Ureter (tissue), 1 donor: ENCODE measurements at regions not wholly inside any gene's neighbourhood (a gene's known extent, or its start where the extent isn't known, plus 50 kb on each side); places are given as distances from the start of the nearest gene placed in this dataset.
"Not testable (repeated sequence)": the region's sequence is repeated elsewhere in the genome, so short reads cannot be mapped to it uniquely, and the experiment has no call there.

Experiments
- DNase-seq: peaks from one replicate; pipeline ENCODE4 v3.0.0-alpha.2; 2020; ENCODE audit warnings: low spot score
- donor health status: DM: yes; HTN: yes; CAD: no.

DNA sequence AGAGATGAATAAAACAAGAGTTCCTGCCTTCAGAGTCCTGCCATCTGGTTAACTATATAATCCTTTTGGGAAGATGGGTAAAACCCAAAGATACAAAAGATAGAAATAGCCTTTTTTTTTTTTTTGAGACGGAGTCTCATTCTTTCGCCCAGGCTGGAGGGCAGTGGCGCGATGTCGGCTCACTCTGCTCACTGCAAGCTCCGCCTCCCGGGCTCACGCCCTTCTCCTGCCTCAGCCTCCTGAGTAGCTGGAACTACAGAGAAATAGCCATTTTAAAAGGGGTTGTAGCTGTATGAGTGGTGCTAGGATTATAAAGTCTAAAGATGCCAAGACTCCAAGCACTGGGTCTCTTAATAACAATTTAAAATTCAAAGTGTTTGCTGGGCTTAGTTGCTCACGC is 97.2 kb downstream of the KDR start:
- no peak for DNase-seq

DNA sequence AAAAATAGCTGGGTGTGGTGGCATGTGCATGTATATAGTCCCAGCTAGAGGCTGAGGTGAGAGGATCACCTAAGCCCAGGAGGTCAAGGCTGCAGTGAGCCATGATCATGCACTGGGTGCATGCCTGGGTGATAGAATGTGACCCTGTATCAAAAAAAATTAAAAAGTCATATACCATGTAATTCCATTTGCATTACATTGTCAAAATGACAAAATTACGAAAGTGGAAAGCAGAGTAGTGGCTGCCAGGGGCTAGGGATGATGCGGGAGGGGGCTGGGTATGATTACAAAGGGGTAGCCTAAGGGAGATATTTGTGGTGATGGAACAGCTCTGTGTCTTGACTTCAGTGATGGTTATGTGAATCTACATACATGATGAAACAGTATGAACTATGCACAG is 97.8 kb downstream of the KDR start:
- DNase-seq, result no peak

DNA sequence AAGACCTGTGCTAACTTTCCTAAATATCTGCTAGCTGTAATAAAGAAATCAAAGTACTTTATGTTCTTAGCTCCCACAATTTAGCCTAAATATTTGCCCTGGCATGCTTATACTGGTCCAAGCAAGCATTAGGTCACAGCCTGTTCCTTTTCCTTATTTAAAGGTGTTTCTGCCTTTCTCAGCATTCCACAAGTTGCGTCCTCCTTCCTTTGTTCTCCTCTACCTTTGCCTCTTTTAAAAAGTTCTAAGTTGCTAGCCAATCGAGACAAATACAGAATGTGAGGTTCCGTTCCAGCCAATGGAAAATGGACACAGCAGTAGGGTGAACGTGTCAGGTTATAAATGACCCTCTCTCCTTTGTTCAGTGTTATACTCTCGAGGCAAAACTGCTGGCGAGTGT is 99.9 kb downstream of the KDR start:
- DNase-seq, result not testable (repeated sequence)

DNA sequence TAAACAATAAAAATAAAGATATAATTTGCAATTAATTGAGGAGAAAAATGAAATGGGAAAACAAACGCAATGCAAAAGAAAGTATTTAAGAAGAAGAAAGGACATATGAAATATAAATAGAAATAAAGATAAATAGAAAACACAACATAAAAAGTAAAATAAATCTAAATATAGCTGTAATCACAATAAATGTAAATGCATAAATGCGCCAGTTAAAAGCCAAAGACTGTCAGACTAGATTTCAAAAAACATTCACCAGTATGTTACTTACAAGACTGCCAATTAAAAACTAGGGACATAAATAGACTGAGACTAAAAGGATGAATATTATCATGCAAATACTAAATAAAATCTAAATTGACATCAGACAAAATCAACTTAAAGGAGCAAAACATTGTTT is 102.4 kb downstream of the KDR start:
- no peak for DNase-seq

DNA sequence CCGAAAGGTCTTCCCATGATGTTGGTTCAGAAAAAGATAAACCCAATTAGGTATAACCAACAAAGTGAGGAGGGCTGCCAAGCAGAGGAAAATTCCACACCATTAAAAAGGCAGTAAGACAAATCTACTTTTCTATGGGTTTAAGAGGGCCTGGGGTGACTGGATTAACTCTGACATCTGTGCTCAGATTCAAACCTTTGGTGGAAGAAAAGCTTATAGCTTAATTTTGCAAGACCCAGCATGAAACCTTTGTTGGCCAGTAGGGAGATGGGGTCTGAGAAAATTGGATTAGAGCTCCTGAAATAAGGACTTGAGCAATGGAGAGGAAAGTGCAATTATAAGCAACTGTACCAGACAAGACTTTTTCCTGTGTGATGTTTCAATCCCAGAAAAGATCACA is 104.2 kb downstream of the KDR start:
- no peak for DNase-seq

DNA sequence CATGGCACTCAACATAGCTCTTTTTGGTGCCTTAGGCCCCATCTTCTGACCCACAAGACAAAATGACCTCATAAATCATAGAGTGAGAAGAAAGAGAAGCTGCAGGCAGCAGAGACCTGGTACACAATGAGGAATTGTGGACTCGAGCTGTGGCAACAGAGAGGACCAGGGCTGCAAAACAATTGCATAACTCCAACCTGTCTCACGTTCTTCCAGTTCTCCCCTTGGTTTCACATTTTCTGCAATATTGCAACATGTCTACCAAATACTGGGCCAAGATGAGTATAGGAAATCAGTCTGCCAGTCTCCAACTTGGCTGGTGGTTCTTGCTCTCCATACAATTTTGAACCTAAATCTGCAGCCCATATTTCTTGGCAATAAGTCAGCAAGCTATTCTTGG is 105.3 kb downstream of the KDR start:
- no peak for DNase-seq

DNA sequence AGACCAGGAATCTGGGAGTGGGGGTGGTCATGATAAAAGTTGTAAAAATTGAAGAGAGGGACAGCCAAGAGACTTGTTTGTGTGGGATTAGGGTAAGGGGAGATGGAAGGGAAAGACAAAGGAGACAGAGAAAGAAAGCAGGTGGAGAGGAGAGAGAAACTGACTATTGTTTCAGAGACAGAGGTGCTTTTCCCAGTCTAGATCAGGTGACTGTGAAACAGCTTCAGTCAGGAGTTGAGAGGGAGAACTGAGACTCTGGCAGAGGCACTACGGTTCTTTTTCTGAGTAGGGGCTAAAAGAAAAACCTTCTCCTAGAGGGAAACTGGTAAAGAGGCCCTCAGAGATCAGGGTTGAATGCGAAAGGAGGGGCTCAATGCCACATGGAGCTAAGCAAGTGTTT is 106.4 kb downstream of the KDR start:
- DNase-seq, result no peak

DNA sequence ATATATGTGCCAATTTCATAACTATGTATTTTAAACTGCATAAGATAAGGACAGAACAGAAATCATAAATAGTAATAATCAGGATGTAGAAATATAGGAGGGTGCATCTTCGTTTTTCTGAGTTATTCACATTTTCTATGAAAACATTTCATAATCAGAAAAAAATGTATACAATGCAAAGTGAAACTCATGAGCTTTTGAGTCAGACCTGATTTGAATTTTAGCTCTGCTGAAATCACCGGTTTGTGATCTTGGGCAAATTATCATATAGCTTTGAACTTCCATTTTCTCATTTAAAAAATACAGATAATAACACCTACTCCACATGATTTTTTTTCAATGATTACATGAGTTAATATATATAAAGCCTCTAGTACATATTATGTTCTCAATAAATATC is 106.9 kb downstream of the KDR start:
- no peak for DNase-seq

DNA sequence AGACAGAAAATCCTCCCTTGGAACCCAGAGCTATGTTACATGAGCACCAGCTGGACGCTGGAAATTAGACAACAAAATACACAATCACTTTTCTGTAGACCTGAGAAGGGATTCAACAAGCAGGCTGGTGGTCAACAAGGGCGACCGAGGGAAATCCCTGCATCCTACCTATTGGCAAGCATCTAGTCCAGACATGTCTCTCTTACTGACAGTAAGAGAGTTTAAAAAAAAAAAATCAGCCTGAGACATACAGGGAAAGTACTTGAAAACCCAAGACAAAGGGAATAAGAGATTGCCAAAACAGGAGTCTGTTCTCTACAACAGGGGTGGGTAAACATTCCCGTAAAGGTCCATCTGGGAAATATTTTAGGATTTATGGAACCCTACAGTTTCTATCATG is 108.0 kb downstream of the KDR start:
- no peak for DNase-seq

DNA sequence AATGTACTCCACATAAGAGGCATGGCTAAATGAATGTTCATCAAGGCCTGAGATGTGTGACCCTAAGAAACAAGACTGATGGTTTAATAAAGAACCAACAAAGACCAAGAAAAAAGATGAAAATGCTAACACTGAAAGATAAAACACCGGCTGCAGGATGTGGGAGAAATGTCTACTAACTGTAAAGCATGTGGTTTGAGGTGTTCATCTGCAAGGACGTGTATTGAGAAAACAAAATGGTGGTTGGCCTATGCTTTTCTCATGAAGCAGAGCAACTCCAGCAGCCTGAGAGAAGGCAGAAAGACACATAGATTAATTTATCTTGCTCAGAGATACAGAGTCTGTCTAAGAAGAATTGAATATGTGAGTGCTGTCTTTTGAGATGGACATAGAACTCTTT is 109.3 kb downstream of the KDR start:
- DNase-seq, result no peak

DNA sequence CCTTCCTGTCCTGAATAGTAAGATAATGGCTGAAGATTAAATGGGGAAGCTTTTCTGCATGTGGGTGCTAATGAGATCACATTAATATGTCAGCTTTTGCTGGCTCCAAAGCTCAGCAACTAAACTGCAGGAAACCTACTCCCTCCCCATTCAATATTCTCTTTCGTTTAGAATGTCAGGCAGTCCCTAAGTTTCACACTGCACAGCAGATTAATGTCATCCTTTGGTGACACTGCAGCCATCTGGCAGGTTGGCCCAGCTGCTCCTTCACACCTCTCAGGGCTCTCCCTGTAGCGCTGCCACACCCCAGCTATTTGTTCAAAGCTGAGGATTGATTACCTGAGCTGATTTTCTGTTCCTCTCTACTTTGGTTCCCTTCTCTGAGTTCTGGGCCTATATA is 110.5 kb downstream of the KDR start:
- no peak for DNase-seq

DNA sequence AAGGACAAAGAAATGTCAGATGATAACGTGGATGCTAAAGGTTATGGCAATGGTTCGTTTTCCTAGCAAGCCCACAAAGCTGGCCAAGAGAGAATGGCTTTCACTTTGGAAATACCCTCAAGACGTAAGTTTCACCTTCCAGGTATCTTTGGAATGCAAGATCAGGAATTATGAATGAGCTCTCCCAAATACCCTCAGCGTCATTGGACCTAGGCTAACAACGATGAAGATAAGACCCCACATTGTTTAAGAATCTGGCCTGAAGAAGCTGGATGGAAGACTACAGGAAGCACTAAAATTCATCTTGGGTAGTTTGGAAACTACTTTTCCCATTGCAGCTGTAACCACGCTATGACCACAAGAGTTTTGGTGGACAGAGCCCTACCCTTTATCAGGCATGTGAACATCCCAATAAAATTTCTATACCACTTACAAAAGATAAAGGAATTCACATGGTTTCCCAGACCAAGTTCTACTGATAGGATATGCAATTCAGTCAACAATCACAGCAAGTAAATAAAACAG is 111.9 kb downstream of the KDR start:
- no peak for DNase-seq

DNA sequence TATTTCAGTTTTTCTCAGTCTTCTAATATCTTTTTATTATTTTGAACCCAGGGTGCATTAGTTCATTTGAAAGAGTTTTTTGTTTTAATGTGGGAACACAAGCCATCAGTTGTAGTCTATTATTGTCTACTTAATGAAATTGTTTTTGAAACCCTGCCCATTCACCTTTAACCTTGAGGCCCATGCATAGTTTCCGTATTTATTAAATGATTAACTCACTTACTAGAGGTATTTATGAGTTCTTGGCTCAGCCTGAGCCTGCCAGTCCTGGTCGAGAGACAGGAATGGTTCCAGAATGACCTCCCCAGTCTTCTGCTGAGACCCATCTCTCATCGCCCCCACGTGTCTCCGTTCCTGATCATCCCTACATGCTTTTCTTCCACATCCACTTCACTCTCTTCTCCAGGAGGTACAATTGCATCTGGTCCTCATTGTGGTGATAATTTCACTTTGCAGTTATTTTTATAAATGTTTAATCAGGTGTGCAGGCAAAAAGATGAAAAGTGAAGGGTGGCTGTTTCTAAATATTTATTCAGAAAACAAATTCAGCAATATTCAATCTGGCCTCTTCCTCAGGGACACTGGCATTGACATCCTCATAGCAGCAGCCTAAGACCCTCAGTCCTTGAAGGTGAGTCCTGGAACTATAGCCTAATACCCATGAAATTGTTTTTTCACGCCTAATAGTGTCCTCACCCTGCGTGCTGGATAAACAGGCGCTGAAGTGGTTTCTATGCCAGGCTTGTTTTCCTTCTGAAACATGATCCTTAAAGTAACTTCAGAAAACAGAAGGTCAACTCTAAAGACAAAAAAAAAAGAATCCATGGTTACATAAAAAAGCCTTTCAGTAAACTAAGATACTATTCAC is 112.8 kb downstream of the KDR start:
- DNase-seq, result no peak

DNA sequence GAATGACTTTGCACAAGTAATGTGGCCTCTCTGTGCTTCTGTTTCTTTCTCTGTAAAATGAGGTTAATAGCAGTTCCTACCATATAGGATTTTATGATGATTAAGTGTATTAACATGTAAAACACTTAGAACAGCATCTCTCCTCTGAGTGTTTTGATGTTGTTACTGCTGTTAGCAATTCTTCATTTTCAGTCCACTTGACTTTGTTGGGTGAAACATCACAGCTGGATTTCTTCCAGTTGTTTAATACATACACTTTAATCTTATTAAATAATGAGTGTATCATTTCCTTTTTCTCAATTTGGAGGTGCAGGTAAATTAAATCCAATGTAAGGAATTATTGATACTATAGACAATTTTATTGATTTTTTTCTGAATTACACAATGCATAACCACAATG is 113.6 kb downstream of the KDR start:
- DNase-seq, result no peak

DNA sequence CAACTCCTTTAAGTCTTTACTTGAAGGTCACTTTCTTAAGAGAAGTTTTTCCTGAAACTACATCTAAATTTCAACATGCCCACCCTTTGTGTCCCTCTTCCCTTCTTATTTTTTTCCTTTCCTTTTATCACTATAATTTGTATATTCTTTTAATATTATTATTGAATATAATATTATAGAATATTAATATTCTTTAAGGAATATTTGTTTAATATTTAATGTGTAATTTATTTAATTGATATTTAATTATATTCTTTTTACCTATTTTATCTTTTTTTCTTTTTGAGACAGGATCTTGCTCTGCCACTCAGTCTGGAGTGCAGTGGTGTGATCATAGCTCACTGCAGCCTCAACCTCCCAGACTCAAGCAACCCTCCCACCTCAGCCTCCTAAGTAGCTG is 114.8 kb downstream of the KDR start:
- DNase-seq, result no peak

DNA sequence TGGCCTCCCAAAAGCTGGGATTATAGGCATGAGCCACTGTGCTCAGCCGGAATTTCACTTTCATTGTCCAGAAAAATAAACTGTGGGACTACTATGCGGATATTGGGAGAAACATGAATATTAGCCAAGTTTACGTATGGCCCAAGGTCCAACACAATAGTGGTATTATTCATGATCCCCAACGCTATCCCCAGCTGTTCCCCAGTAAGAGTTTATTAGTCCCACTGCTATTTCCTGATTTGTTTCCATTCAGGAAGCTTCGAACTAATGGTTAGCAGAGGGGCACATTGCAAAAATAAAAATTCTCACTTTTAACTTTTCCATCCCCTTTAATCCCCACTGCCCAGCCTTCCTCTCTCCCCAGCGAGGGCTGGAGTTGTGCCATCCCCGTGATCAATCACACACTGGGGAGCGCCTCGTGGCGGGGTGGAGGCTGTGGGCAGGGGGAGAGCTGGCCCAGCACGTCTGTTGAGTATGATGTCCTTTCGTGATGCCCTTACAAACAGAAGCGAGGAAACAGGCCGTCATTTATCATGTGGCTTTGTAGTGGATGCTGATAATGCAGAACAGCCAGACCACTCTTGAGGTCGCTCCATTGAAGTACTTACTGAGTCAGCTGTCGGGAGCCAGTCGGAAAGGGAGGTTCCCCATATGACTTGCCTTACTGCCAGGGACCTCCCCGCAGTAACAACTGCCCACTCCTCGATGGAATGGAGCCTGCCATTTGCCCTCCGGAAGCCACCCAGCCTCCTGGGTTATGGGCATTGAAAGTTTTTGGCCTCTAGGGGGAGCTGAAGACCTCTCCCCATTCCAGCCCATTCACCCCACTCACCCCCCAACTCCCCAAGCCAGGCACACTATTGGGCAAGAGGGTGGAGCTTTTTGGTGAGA is 117.0 kb downstream of the KDR start:
- DNase-seq, result no peak

DNA sequence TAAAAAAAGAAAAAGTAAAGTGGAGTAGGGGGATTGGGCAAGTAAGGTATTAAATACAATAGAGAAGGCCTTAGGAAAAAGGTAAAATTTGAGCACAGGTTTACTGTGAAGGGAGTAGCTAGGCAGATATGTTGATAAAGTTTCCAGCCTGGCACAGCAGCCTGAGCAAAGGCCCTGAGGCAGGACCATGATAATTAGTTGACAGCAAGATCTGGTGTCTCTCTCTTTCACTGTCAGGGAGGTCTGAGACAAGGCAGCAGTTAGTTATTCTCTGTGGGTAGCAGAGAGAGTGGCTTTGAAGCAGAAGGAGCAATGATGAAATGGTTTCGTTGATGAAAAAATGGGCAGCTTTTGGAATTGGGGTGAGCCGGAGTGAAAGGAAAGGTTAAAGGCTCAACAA is 119.5 kb downstream of the KDR start:
- DNase-seq, result no peak

DNA sequence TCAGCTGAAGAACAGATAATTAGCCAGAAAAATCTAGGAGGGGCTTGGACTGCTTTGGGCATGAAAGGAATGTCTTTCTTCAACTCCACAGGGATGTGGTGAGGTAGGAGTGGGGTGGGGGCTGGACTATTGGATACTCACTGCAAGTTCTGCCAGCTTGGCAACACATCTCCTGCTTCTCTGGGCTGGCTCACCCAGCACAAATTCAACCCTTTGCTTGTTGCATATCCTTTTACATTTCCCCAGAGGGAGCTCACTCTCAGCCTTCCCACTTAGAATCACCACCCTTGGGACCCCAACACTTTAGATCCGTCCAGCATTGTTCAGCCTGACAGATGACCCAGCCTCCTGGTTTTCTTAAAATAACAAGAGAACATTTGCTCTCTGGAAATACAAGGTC is 120.6 kb downstream of the KDR start:
- no peak for DNase-seq

DNA sequence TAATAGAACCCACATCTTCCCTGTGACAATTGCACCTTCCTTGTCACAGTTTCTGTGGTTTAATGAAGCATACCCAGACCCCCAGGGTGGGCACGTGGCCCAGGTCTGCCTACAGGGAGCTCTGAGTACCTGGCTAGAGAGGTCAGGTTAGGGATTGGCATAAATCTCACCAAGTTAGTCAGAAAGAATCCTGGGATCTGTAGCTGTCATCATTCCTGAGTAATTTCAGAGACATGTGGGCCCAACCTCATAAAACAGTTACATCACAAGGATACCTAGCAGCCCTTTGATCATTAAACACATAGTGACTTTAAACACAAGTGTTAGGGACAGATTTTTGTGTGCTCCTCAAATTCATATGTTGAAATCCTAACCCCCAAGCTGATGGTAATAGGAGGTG is 123.0 kb downstream of the KDR start:
- no peak for DNase-seq

DNA sequence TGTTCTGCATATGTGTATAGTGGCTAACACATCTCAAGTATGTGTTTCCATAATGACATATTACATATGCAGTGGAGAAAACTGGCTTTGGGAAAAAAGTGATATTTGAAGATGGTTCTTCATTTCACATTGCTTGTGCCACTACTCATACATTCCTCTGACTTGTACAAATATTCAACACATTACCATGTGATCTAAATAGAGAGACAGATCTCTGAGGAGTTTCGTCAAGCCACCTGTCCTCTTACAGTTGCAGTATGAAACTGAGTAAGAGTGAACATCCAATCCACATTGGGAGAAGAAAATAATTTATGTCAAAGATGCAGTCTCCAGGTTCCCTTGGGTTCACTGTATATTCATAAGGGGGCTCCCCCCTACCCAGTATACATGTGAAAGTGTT is 123.9 kb downstream of the KDR start:
- DNase-seq, result no peak

DNA sequence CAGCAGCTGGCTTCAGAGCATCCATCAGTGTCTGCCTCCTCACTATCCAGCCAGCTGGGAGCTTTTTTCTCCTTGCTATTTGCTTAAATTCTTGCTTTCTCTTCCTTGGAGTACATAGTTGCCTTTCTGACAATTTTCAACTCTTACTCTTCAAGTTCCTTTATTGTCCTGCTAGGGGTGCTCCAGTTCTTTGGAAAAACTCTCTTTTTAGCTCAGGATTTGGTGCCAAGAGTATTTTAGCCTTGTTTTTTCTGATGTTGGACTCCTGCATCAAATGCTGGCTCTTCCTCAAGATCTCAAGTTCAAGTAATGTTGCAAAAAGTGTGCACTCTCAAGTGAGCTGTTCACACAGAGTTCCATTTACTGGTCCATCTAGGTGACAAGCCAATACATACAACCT is 126.4 kb downstream of the KDR start:
- DNase-seq, result no peak

DNA sequence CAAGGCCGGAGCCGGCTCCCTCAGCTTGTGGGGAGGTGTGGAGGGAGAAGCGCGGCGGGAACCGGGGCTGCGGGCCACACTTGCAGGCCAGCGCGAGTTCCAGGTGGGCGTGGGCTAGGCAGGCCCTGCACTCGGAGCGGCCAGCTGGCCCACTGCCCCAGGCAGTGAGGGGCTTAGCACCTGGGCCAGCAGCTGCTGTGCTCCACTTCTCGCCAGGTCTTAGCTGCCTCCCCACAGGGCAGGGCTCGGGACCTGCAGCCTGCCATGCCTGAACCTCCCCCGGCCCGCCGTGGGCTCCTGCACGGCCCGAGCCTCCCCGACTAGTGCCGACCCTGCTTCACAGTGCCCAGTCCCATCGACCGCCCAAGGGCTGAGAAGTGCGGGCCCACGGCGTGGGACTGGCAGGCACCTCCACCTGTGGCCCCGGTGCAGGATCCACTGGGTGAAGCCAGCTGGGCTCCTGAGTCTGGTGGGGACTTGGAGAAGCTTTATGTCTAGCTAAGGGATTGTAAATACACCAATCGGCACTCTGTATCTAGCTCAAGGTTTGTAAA is 131.8 kb downstream of the KDR start:
- not testable (repeated sequence) for DNase-seq

DNA sequence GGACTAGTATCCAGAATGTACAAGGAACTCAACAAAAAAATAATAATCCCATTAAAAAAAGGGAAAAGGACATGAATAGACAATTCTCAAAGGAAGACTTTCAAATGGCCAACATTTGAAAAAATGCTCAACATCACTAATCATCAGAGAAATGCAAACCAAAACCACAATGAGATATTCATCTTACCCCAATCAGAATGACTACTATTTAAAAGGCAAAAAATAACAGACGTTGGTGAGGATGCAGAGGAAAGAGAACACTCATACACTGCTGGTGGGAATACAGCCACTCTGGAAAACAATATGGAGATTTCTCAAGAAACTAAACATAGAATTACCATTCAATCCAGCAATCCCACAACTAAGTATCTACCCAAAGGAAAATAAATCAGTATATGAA is 133.1 kb downstream of the KDR start:
- DNase-seq, result no peak
